ENCODE measurements at regions not wholly inside any gene's neighbourhood (a gene's known extent, or its start where the extent isn't known, plus 50 kb on each side); places are given as distances from the start of the nearest gene placed in this dataset.

DNA sequence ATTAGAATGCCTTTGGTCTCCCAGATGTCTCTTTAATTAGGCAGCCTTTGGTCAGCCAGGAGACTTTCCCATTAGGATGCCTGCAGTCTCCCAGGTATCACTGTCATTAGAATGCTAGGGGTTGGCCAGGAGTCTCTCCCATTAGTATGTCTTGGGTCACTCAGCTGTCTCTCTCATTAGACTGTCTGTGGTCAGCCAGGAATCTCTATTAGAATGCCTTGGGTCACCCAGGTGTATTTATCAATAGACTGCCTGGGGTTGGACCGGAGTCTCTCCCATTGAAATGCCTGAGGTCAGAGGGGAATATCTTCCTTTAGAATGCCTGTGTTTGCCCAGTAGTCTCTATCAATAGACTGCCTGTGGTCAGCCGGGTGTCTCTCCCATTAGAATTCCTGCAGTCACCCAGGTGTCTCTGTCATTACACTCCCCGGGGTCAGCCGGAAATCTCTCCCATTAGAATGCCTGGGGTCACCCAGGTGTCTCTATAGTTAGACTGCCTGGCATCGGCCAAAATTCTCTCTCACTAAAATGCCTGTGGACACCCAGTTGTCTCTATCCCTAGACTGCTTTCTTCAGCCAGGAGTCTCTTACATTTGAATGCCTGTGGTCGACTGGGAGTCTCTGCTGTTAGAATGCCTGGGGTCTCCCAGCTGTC, 1460.3 kb downstream of the UQCRFS1 start:
- Histone ChIP-seq H3K27me3 (no peaks in the 10 kb centered on the region), H3K27ac (no peak overlapping the region), H3K36me3 (no peaks in the 10 kb centered on the region), H3K4me1 (no peaks in the 10 kb centered on the region), H3K9me3 (no peaks in the 10 kb centered on the region), H3K4me3 (no peak overlapping the region)
- no peak for DNase-seq
- TF ChIP-seq, protein P1, sequence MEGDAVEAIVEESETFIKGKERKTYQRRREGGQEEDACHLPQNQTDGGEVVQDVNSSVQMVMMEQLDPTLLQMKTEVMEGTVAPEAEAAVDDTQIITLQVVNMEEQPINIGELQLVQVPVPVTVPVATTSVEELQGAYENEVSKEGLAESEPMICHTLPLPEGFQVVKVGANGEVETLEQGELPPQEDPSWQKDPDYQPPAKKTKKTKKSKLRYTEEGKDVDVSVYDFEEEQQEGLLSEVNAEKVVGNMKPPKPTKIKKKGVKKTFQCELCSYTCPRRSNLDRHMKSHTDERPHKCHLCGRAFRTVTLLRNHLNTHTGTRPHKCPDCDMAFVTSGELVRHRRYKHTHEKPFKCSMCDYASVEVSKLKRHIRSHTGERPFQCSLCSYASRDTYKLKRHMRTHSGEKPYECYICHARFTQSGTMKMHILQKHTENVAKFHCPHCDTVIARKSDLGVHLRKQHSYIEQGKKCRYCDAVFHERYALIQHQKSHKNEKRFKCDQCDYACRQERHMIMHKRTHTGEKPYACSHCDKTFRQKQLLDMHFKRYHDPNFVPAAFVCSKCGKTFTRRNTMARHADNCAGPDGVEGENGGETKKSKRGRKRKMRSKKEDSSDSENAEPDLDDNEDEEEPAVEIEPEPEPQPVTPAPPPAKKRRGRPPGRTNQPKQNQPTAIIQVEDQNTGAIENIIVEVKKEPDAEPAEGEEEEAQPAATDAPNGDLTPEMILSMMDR (IDR thresholded peaks at IDR 0.05 in 4 of 5, conservative IDR thresholded peaks at IDR 0.05 in 1 of 5), result no peak
- TF ChIP-seq POLR2A (IDR thresholded peaks at IDR 0.05), result no peak
- in situ Hi-C loops (cut with MboI; ENCODE audit: low sequenced_read_pairs in 4 of 4), result no loop called here
- intact Hi-C loops (cut with DNase I; ENCODE audit: low total_unique reads), result no loop called here
- no peak for ATAC-seq

GRCh38 chr19:27751044-27751391, 1461.9 kb downstream of the UQCRFS1 start:
- no peak overlapping the region for H3K27ac ChIP-seq
- TF ChIP-seq, protein P1 (IDR thresholded peaks at IDR 0.05 in 4 of 5, conservative IDR thresholded peaks at IDR 0.05 in 1 of 5), result no peak
- TF ChIP-seq POLR2A (IDR thresholded peaks at IDR 0.05), result no peak
- peaks cover 0 to 10% of the 10 kb centered on the region in 2 donors for H3K4me1 ChIP-seq
- ATAC-seq, result no peak
- intact Hi-C loops (cut with DNase I; ENCODE audit: low total_unique reads), result no loop called here
- no peak overlapping the region for H3K4me3 ChIP-seq
- H3K9me3 ChIP-seq, result no peaks in the 10 kb centered on the region
- H3K27me3 ChIP-seq, result no peaks in the 10 kb centered on the region
- H3K36me3 ChIP-seq, result no peaks in the 10 kb centered on the region
- DNase-seq, result no peak
- in situ Hi-C loops (cut with MboI; ENCODE audit: low sequenced_read_pairs in 4 of 4), result no loop called here

GRCh38 chr19:27750391-27751043, 1462.4 kb downstream of the UQCRFS1 start:
- no peak overlapping the region for H3K27ac ChIP-seq
- peaks cover 0 to 15% of the 10 kb centered on the region in 2 donors for H3K4me1 ChIP-seq
- in situ Hi-C loops (cut with MboI; ENCODE audit: low sequenced_read_pairs in 4 of 4) (no loop called here), intact Hi-C loops (cut with DNase I; ENCODE audit: low total_unique reads) (no loop called here)
- no peak for TF ChIP-seq POLR2A (IDR thresholded peaks at IDR 0.05)
- TF ChIP-seq, protein P1 (IDR thresholded peaks at IDR 0.05 in 4 of 5, conservative IDR thresholded peaks at IDR 0.05 in 1 of 5), result no peak
- H3K4me3 ChIP-seq, result no peak overlapping the region
- H3K9me3 ChIP-seq, result no peaks in the 10 kb centered on the region
- H3K36me3 ChIP-seq, result no peaks in the 10 kb centered on the region
- ATAC-seq (no peak), DNase-seq (no peak)
- no peaks in the 10 kb centered on the region for H3K27me3 ChIP-seq

- peaks cover 5 to 23% of the 10 kb centered on the region in 2 donors for H3K4me1 ChIP-seq
- TF ChIP-seq, protein P1 (IDR thresholded peaks at IDR 0.05 in 4 of 5, conservative IDR thresholded peaks at IDR 0.05 in 1 of 5), result no peak
- no peak for TF ChIP-seq POLR2A (IDR thresholded peaks at IDR 0.05)
- DNase-seq, result no peak
- no peak overlapping the region for H3K4me3 ChIP-seq
- no peak overlapping the region for H3K27ac ChIP-seq
- in situ Hi-C loops (cut with MboI; ENCODE audit: low sequenced_read_pairs in 4 of 4) (no loop called here), intact Hi-C loops (cut with DNase I; ENCODE audit: low total_unique reads) (no loop called here)
- ATAC-seq, result no peak
- H3K9me3 ChIP-seq, result no peaks in the 10 kb centered on the region
- no peaks in the 10 kb centered on the region for H3K36me3 ChIP-seq
- no peaks in the 10 kb centered on the region for H3K27me3 ChIP-seq
These were observed 1464.3 kb downstream of the UQCRFS1 start for GRCh38 chr19:27748551-27749152.

All from gastrocnemius medialis (tissue), 4 donors.